ENCODE measurements at regions not wholly inside any gene's neighbourhood (a gene's known extent, or its start where the extent isn't known, plus 50 kb on each side); places are given as distances from the start of the nearest gene placed in this dataset.

GRCh38 chr6:98036344-98036923, 753.4 kb upstream of the MMS22L start:
- Histone ChIP-seq H3K36me3 (ENCODE audit: insufficient read depth) (no peaks in the 10 kb centered on the region), H3K9ac (no peak overlapping the region), H3K4me1 (ENCODE audit: low read depth, poor library complexity, severe bottlenecking) (peaks cover 3% of the 10 kb centered on the region), H4K20me1 (ENCODE audit: insufficient read depth) (no peaks in the 10 kb centered on the region), H3K79me2 (ENCODE audit: insufficient read depth, low read depth) (no peaks in the 10 kb centered on the region), H3K4me2 (no peak overlapping the region), H3K27ac (no peak overlapping the region), H2AFZ (ENCODE audit: low read depth) (no peak overlapping the region), H3K4me3 (IDR thresholded peaks at IDR 0.05; ENCODE audit: insufficient read depth, low read depth, low read length) (no peak overlapping the region), H3K27me3 (ENCODE audit: insufficient read depth, low read depth) (no peaks in the 10 kb centered on the region)
- no peak for TF ChIP-seq CTCF (conservative IDR thresholded peaks at IDR 0.05; ENCODE audit: low read depth, low read length)

DNA sequence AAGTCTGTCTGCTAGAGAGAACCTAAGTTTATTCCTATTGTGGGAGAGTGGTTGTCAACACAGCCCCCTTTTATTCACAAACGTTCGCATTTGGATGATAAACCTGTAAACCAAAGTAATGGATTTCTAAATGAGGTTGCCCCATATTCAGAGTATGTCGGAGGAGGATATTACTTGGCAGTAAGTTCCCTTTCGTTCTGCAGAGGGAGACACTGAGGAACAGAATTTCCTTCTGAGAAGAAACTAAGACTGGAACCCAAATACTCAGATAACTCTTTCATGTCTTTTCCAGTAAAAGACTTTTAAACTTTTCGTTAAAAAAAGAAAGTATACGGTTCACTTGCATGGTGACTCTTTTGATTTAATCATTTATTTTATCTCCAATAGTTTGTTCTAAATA, 754.6 kb upstream of the MMS22L start:
- no peak overlapping the region for H3K27ac ChIP-seq
- no peaks in the 10 kb centered on the region for H3K79me2 ChIP-seq (ENCODE audit: insufficient read depth, low read depth)
- H3K4me1 ChIP-seq (ENCODE audit: low read depth, poor library complexity, severe bottlenecking), result peaks cover 3% of the 10 kb centered on the region
- H2AFZ ChIP-seq (ENCODE audit: low read depth), result no peak overlapping the region
- H4K20me1 ChIP-seq (ENCODE audit: insufficient read depth), result no peaks in the 10 kb centered on the region
- H3K4me2 ChIP-seq, result no peak overlapping the region
- H3K9ac ChIP-seq, result no peak overlapping the region
- no peaks in the 10 kb centered on the region for H3K36me3 ChIP-seq (ENCODE audit: insufficient read depth)
- no peaks in the 10 kb centered on the region for H3K27me3 ChIP-seq (ENCODE audit: insufficient read depth, low read depth)
- no peak for TF ChIP-seq CTCF (conservative IDR thresholded peaks at IDR 0.05; ENCODE audit: low read depth, low read length)
- no peak overlapping the region for H3K4me3 ChIP-seq (IDR thresholded peaks at IDR 0.05; ENCODE audit: insufficient read depth, low read depth, low read length)

DNA sequence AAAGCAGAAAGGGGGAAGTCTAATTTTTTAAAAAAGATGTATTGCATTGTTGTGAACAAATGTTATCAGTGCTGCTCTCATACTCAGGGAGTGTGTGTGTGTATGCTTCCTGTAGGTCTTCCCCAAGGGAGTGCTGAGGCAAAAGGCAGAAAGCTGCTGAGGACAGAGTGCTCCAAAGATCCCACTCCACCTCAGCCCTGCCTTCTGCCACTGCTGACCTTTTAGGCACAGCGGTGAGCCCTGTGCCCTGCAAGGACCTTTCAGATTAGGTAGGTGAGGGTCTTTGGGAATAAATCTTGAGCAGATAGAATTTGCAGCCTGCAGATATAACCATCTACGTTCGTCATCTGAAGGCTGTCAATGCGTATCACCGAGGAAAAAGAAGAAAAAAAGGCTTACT, 756.4 kb upstream of the MMS22L start:
- no peaks in the 10 kb centered on the region for H3K79me2 ChIP-seq (ENCODE audit: insufficient read depth, low read depth)
- H3K27ac ChIP-seq, result no peak overlapping the region
- H3K9ac ChIP-seq, result no peak overlapping the region
- no peaks in the 10 kb centered on the region for H3K36me3 ChIP-seq (ENCODE audit: insufficient read depth)
- no peak for TF ChIP-seq CTCF (conservative IDR thresholded peaks at IDR 0.05; ENCODE audit: low read depth, low read length)
- H2AFZ ChIP-seq (ENCODE audit: low read depth), result no peak overlapping the region
- H3K4me2 ChIP-seq, result no peak overlapping the region
- H3K4me3 ChIP-seq (IDR thresholded peaks at IDR 0.05; ENCODE audit: insufficient read depth, low read depth, low read length), result no peak overlapping the region
- H3K4me1 ChIP-seq (ENCODE audit: low read depth, poor library complexity, severe bottlenecking), result peaks cover 3% of the 10 kb centered on the region
- no peaks in the 10 kb centered on the region for H3K27me3 ChIP-seq (ENCODE audit: insufficient read depth, low read depth)
- no peaks in the 10 kb centered on the region for H4K20me1 ChIP-seq (ENCODE audit: insufficient read depth)

- Histone ChIP-seq H3K36me3 (ENCODE audit: insufficient read depth) (no peaks in the 10 kb centered on the region), H3K27me3 (ENCODE audit: insufficient read depth, low read depth) (no peaks in the 10 kb centered on the region), H3K4me2 (no peak overlapping the region), H3K9ac (no peak overlapping the region), H3K79me2 (ENCODE audit: insufficient read depth, low read depth) (no peaks in the 10 kb centered on the region), H4K20me1 (ENCODE audit: insufficient read depth) (no peaks in the 10 kb centered on the region), H3K27ac (no peak overlapping the region), H2AFZ (ENCODE audit: low read depth) (no peak overlapping the region), H3K4me3 (IDR thresholded peaks at IDR 0.05; ENCODE audit: insufficient read depth, low read depth, low read length) (no peak overlapping the region), H3K4me1 (ENCODE audit: low read depth, poor library complexity, severe bottlenecking) (peaks cover 3% of the 10 kb centered on the region)
- no peak for TF ChIP-seq CTCF (conservative IDR thresholded peaks at IDR 0.05; ENCODE audit: low read depth, low read length)
Observed at GRCh38 chr6:98039904-98040607, 757.0 kb upstream of the MMS22L start.

Data from KMS-11 (cell line).